ENCODE measurements at regions not wholly inside any gene's neighbourhood (a gene's known extent, or its start where the extent isn't known, plus 50 kb on each side); places are given as distances from the start of the nearest gene placed in this dataset.

DNA sequence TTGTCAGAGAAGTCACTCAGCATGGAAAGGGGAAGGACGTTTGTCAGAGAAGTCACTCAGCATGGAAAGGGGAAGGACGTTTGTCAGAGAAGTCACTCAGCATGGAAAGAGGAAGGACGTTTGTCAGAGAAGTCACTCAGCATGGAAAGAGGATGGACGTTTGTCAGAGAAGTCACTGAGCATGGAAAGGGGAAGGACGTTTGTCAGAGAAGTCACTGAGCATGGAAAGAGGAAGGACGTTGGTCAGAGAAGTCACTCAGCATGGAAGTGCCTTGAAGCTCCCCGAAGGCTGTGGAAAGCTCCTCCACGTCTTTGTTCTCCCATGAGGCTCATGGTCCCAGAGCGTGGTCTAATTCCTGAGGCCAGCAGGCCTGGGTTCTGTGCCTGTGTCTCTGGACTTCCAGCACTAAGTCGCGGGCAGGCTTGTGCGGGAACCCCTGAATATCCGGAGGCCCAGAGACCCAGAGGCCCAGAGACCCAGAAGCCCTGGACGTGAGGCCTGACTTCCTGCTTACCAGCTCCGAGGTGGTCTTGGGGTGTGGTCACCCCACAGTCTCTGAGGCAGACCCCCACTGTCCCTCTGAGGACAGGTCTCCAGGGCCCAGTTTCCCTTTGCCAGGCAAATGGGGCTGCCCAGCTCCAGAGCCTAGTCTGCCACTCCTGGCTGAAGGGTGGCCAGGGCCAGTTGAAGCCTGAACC is 70.4 kb upstream of the TWIST2 start:
- Mint-ChIP-seq H3K27ac (no peak overlapping the region), H3K4me1 (peaks cover 0 to 3% (median 0%) of the 10 kb centered on the region in 7 donors), H3K9me3 (peaks cover 0 to 6% (median 0%) of the 10 kb centered on the region in 11 donors), H3K27me3 (peaks cover 0 to 28% (median 11%) of the 10 kb centered on the region in 5 donors), H3K36me3 (no peaks in the 10 kb centered on the region), H3K4me3 (no peak overlapping the region)
- H3K36me3 ChIP-seq (ENCODE audit: control insufficient read depth in 2 of 3, insufficient read depth in 3 of 3, low read length in 3 of 3) = no peaks in the 10 kb centered on the region
- CTCF ChIA-PET = no interaction called here
- H3K27ac ChIP-seq (ENCODE audit: low read depth, low read length) = no peak overlapping the region
- no peak for DNase-seq
- POLR2A ChIA-PET = no interaction called here
- no peak for ATAC-seq
- no peaks in the 10 kb centered on the region for H3K27me3 ChIP-seq (ENCODE audit: control insufficient read depth in 2 of 2, insufficient read depth in 2 of 2, low read length in 2 of 2)
- H3K9me3 ChIP-seq (ENCODE audit: control insufficient read depth in 2 of 3, low read length in 3 of 3) = no peaks in the 10 kb centered on the region
- intact Hi-C loops (cut with micrococcal nuclease) = no loop called here
- H3K4me1 ChIP-seq (ENCODE audit: control insufficient read depth in 2 of 2, insufficient read depth in 2 of 2, low read length in 2 of 2) = no peaks in the 10 kb centered on the region
- H3K4me3 ChIP-seq (ENCODE audit: low read length) = no peak overlapping the region

DNA sequence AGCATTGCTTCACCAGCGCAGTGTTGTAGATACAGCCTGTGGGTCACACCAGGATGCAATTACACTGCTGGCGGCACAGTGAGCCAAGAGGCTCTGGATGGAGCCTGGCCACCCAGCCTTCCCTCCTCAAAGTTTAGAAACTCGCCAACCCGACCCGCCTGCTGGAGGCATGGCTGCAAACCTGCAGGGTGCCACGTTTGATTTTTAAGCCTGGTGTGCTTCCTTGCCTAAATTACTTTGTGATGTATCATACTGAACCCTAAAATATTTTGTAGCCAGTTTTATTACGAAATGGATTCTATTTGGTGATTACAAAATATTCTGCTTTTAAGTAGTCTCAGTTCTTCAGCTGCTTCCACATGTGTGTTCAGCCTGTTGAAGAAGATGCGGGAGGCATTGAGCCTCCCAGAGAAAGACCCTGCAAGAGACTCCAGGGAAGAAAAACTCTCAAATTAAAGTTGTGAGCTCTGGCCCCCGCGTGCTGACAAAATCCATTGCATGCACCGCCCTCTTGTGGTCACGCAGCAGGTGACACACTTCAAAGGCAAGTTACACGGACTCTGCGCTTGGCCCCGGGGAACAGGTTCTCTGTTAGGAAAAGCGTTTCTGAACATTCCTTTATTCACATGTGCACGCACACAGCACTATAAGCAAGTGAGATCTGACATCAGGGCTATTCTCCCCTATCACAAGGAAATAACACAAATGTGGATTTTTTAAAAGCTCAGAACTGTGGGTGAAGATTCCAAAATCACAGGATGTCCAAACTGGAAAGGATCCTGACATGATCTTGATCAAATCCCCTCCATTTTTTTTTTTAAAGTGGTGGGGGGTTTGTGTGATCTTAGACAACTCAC is 63.0 kb upstream of the TWIST2 start:
- POLR2A ChIA-PET = no interaction called here
- peaks cover 6 to 31% (median 14%) of the 10 kb centered on the region in 5 donors for H3K27me3 Mint-ChIP-seq

DNA sequence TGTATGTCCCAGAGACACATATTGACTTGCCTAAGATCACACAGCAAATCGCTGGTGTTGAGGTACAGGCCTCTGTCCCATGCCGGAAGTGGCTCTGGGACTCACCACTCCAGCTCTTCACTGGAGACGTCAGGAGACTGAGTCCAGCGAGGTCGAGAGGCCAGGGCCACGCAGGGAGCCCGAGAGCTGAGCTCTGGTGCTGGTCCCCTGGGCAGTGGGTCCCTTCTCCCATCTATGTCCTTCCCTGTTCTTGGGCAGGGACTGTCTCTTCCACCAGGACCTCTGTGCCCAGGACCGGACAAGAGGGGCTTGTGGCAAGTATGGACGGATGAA is 62.4 kb upstream of the TWIST2 start:
- ATAC-seq (no peak), DNase-seq (no peak)
- Mint-ChIP-seq H3K36me3 (no peaks in the 10 kb centered on the region), H3K4me1 (peaks cover 0 to 2% (median 0%) of the 10 kb centered on the region in 7 donors), H3K27ac (no peak overlapping the region), H3K9me3 (peaks cover 0 to 6% (median 0%) of the 10 kb centered on the region in 11 donors), H3K4me3 (no peak overlapping the region), H3K27me3 (peaks cover 6 to 35% (median 19%) of the 10 kb centered on the region in 5 donors)
- Histone ChIP-seq H3K9me3 (ENCODE audit: control insufficient read depth in 2 of 3, low read length in 3 of 3) (no peaks in the 10 kb centered on the region), H3K27me3 (ENCODE audit: control insufficient read depth in 2 of 2, insufficient read depth in 2 of 2, low read length in 2 of 2) (no peaks in the 10 kb centered on the region), H3K27ac (ENCODE audit: low read depth, low read length) (no peak overlapping the region), H3K36me3 (ENCODE audit: control insufficient read depth in 2 of 3, insufficient read depth in 3 of 3, low read length in 3 of 3) (no peaks in the 10 kb centered on the region), H3K4me1 (ENCODE audit: control insufficient read depth in 2 of 2, insufficient read depth in 2 of 2, low read length in 2 of 2) (no peaks in the 10 kb centered on the region), H3K4me3 (ENCODE audit: low read length) (no peak overlapping the region)
- ChIA-PET CTCF (interaction anchor here (1.0 to 2.2 kb wide), 2 partner anchors 405 to 414 kb away, joined by 3 to 15 read pairs; no protein-coding TSS in a partner anchor), POLR2A (no interaction called here)
- intact Hi-C loops (cut with micrococcal nuclease) = loop anchor here (1.0 to 2.0 kb wide), 2 partner anchors 273 to 428 kb away; no protein-coding TSS in a partner anchor

More for the DNA sequence above, 63.0 kb upstream of the TWIST2 start:
- Histone ChIP-seq H3K36me3 (ENCODE audit: control insufficient read depth in 2 of 3, insufficient read depth in 3 of 3, low read length in 3 of 3) (no peaks in the 10 kb centered on the region), H3K9me3 (ENCODE audit: control insufficient read depth in 2 of 3, low read length in 3 of 3) (no peaks in the 10 kb centered on the region), H3K27ac (ENCODE audit: low read depth, low read length) (no peak overlapping the region), H3K4me3 (ENCODE audit: low read length) (no peak overlapping the region), H3K27me3 (ENCODE audit: control insufficient read depth in 2 of 2, insufficient read depth in 2 of 2, low read length in 2 of 2) (no peaks in the 10 kb centered on the region), H3K4me1 (ENCODE audit: control insufficient read depth in 2 of 2, insufficient read depth in 2 of 2, low read length in 2 of 2) (no peaks in the 10 kb centered on the region)
- DNase-seq (peak in 7 of 9 donors; percentile 25 to 53 (median 38)), ATAC-seq (peak; percentile 46)
- intact Hi-C loops (cut with micrococcal nuclease) = loop anchor here (1.0 to 2.0 kb wide), 2 partner anchors 272 to 428 kb away; no protein-coding TSS in a partner anchor
- peaks cover 0 to 6% (median 0%) of the 10 kb centered on the region in 11 donors for H3K9me3 Mint-ChIP-seq
- H3K27ac Mint-ChIP-seq = no peak overlapping the region
- no peaks in the 10 kb centered on the region for H3K36me3 Mint-ChIP-seq
- H3K4me3 Mint-ChIP-seq = no peak overlapping the region
- CTCF ChIA-PET = interaction anchor here (0.7 to 2.2 kb wide), 3 partner anchors 404 to 416 kb away, joined by 3 to 15 read pairs (median 3); no protein-coding TSS in a partner anchor
- peaks cover 0 to 2% (median 0%) of the 10 kb centered on the region in 7 donors for H3K4me1 Mint-ChIP-seq

DNA sequence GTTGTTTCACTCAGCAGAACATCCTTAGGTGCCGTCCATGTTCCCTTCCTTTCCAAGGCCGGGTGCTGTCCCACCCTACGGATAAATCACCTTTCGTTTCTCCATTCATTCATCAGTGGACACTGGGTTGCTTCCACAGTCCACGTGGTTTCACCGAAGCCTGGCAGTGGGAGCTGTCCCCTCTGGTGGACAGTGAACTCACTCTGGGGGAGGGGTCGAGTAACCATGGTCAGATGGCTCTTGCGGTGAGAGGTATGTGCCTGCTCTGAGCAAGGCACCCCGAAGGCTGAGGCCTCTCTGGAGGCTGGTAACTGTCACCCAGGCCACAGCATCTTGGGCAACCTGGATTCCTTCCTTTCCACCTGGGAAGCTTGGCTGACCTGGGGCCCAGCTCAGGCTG is 61.5 kb upstream of the TWIST2 start:
- no peaks in the 10 kb centered on the region for H3K4me1 ChIP-seq (ENCODE audit: control insufficient read depth in 2 of 2, insufficient read depth in 2 of 2, low read length in 2 of 2)
- H3K4me3 ChIP-seq (ENCODE audit: low read length) = no peak overlapping the region
- ATAC-seq (no peak), DNase-seq (no peak)
- H3K36me3 ChIP-seq (ENCODE audit: control insufficient read depth in 2 of 3, insufficient read depth in 3 of 3, low read length in 3 of 3) = no peaks in the 10 kb centered on the region
- Mint-ChIP-seq H3K36me3 (no peaks in the 10 kb centered on the region), H3K9me3 (peaks cover 0 to 6% (median 0%) of the 10 kb centered on the region in 11 donors), H3K27ac (no peak overlapping the region), H3K27me3 (peaks cover 6 to 35% (median 19%) of the 10 kb centered on the region in 5 donors), H3K4me1 (peaks cover 0 to 2% (median 0%) of the 10 kb centered on the region in 7 donors), H3K4me3 (no peak overlapping the region)
- no peaks in the 10 kb centered on the region for H3K9me3 ChIP-seq (ENCODE audit: control insufficient read depth in 2 of 3, low read length in 3 of 3)
- intact Hi-C loops (cut with micrococcal nuclease) = no loop called here
- POLR2A ChIA-PET = no interaction called here
- CTCF ChIA-PET = interaction anchor here (0.6 to 2.2 kb wide), 2 partner anchors 415 to 914 kb away, joined by 3 to 15 read pairs; no protein-coding TSS in a partner anchor
- no peak overlapping the region for H3K27ac ChIP-seq (ENCODE audit: low read depth, low read length)
- H3K27me3 ChIP-seq (ENCODE audit: control insufficient read depth in 2 of 2, insufficient read depth in 2 of 2, low read length in 2 of 2) = no peaks in the 10 kb centered on the region

DNA sequence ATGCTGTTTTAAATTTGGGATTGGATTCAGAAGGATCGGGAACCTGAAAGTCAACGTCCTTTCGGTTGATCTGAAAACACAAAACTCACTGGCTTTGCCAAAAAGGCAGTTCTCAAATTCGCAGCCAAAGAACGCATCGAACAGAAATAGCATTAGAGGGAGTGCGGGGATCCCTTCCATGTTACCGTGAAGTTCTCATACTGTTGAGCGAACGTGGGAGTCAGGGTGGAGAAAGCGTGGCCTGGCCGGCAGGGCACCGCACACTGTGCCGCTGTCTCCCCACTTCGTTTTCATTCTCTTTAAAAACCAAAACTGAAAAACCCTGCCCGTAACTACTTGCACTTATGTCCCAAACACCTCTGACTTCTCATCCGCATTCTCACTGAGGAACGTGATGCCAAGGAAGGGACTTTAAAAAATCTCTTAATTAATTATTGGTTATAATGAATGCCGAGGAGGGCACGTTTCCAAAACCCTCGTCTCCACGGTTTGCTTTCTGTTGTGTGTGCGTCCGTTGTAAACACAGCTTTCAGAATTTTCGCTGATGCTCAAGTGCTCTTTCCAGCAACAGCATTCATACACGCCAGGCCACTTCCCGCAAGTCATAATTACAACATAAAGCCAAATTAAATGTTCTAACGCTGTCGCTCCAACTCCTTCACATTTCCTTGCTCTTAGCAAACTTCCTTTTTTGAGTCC is 60.9 kb upstream of the TWIST2 start:
- H3K27ac Mint-ChIP-seq = peak overlapping the region in 1 of 9 donors; percentile 41
- H3K4me3 ChIP-seq (ENCODE audit: low read length) = no peak overlapping the region
- no peaks in the 10 kb centered on the region for H3K27me3 ChIP-seq (ENCODE audit: control insufficient read depth in 2 of 2, insufficient read depth in 2 of 2, low read length in 2 of 2)
- intact Hi-C loops (cut with micrococcal nuclease) = no loop called here
- ATAC-seq (no peak), DNase-seq (no peak)
- H3K27me3 Mint-ChIP-seq = peaks cover 6 to 35% (median 19%) of the 10 kb centered on the region in 5 donors
- no peaks in the 10 kb centered on the region for H3K4me1 ChIP-seq (ENCODE audit: control insufficient read depth in 2 of 2, insufficient read depth in 2 of 2, low read length in 2 of 2)
- H3K36me3 ChIP-seq (ENCODE audit: control insufficient read depth in 2 of 3, insufficient read depth in 3 of 3, low read length in 3 of 3) = no peaks in the 10 kb centered on the region
- no peak overlapping the region for H3K4me3 Mint-ChIP-seq
- H3K4me1 Mint-ChIP-seq = peaks cover 0 to 2% (median 0%) of the 10 kb centered on the region in 7 donors
- CTCF ChIA-PET = interaction anchor here (1.3 kb wide), 1 partner anchor 416 kb away, joined by 5 read pairs; no protein-coding TSS in a partner anchor
- H3K9me3 Mint-ChIP-seq = peaks cover 0 to 6% (median 0%) of the 10 kb centered on the region in 11 donors
- POLR2A ChIA-PET = no interaction called here
- H3K27ac ChIP-seq (ENCODE audit: low read depth, low read length) = no peak overlapping the region
- no peaks in the 10 kb centered on the region for H3K36me3 Mint-ChIP-seq
- no peaks in the 10 kb centered on the region for H3K9me3 ChIP-seq (ENCODE audit: control insufficient read depth in 2 of 3, low read length in 3 of 3)

DNA sequence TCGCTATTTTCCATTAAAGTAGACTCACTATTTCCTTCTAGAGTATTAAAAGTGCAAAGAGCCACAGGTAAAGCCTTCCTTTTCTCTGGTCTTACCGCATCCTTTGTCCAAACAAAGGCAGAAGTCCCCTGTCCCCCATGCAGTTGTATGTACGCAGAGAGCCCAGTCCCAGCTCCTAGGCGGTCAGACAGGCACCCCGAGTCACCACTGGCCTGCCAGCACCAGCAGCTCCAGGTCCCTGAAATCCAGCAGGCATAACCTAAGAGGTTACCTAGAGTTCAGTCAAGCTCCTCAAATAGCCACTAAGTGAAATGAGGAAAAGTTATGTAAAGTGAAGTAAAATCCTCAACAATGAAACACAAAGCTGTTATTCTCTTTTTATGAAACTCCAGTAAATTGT is 60.4 kb upstream of the TWIST2 start:
- ATAC-seq (no peak), DNase-seq (no peak)
- peaks cover 0 to 1% (median 0%) of the 10 kb centered on the region in 11 donors for H3K9me3 Mint-ChIP-seq
- H3K36me3 Mint-ChIP-seq = no peaks in the 10 kb centered on the region
- intact Hi-C loops (cut with micrococcal nuclease) = no loop called here
- H3K27ac ChIP-seq (ENCODE audit: low read depth, low read length) = no peak overlapping the region
- H3K27me3 Mint-ChIP-seq = peaks cover 6 to 33% (median 18%) of the 10 kb centered on the region in 5 donors
- no peak overlapping the region for H3K4me3 ChIP-seq (ENCODE audit: low read length)
- ChIA-PET POLR2A (no interaction called here), CTCF (interaction anchor here (1.3 kb wide), 1 partner anchor 417 kb away, joined by 5 read pairs; no protein-coding TSS in a partner anchor)
- no peaks in the 10 kb centered on the region for H3K4me1 ChIP-seq (ENCODE audit: control insufficient read depth in 2 of 2, insufficient read depth in 2 of 2, low read length in 2 of 2)
- no peaks in the 10 kb centered on the region for H3K9me3 ChIP-seq (ENCODE audit: control insufficient read depth in 2 of 3, low read length in 3 of 3)
- no peaks in the 10 kb centered on the region for H3K36me3 ChIP-seq (ENCODE audit: control insufficient read depth in 2 of 3, insufficient read depth in 3 of 3, low read length in 3 of 3)
- no peaks in the 10 kb centered on the region for H3K27me3 ChIP-seq (ENCODE audit: control insufficient read depth in 2 of 2, insufficient read depth in 2 of 2, low read length in 2 of 2)
- peak overlapping the region in 1 of 9 donors; percentile 41 for H3K27ac Mint-ChIP-seq
- no peak overlapping the region for H3K4me3 Mint-ChIP-seq
- H3K4me1 Mint-ChIP-seq = peaks cover 0 to 2% (median 0%) of the 10 kb centered on the region in 7 donors
